ENCODE measurements at regions not wholly inside any gene's neighbourhood (a gene's known extent, or its start where the extent isn't known, plus 50 kb on each side); places are given as distances from the start of the nearest gene placed in this dataset.

DNA sequence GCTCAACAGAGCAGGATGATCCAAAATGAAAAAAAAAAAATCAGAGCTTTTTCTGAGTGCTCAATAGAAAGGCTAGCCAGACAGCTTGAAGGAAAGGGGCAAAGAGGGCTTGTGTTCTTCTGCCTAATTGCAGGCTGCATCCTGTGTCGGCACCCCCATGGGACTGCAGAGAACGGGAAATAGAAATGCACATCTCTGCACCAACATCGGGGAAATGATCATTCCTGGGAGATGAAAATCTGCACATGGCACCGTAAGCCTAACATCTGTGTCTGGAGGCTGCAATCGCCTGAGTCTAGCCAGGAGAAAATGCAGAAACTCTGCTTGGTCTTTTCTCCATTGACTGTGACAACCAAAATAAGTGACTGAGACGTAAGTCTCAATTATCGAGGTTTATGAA is 243.9 kb downstream of the ICE1 start:
- TF ChIP-seq POLR2A (IDR thresholded peaks at IDR 0.05; ENCODE audit: low read depth, low read length) (no peak), POLR2AphosphoS5 (IDR thresholded peaks at IDR 0.05; ENCODE audit: low read depth, low read length) (no peak)

Measured in GM12892 (cell line).